GM23338 (cell line): ENCODE measurements at regions not wholly inside any gene's neighbourhood (a gene's known extent, or its start where the extent isn't known, plus 50 kb on each side); places are given as distances from the start of the nearest gene placed in this dataset.

Experiments
- ATAC-seq: fragments of 200-7000 bp; cut with Tn5 transposase; 3 replicates; pipeline ENCODE4 v1.9.1; 2020
- DNase-seq: peaks from one replicate; pipeline ENCODE4 v3.0.0-alpha.2; 2015; ENCODE audit warnings: low spot score
- H2AFZ ChIP-seq: fragments of 200-600 bp; sonication (generic); 2 replicates; pipeline ENCODE4 v1.8.0; 2016; ENCODE audit warnings: antibody characterized with exemption, mild to moderate bottlenecking, moderate library complexity
- H3F3A ChIP-seq: fragments of 200-600 bp; sonication (generic); replicated peaks from 2 replicates; pipeline ENCODE4 v1.8.0; 2017; ENCODE audit warnings: antibody characterized with exemption, mixed run types, low read depth
- H3K27ac ChIP-seq: fragments of 200-600 bp; sonication (generic); 2 replicates; pipeline ENCODE4 v1.6.1; 2016; ENCODE audit warnings: low read depth
- H3K27me3 ChIP-seq: fragments of 200-600 bp; sonication (generic); 2 replicates; pipeline ENCODE4 v1.8.0; 2016; ENCODE audit warnings: mild to moderate bottlenecking, mixed run types, moderate library complexity; ENCODE audit not compliant: insufficient read depth
- H3K36me3 ChIP-seq: fragments of 200-600 bp; sonication (generic); 2 replicates; pipeline ENCODE4 v1.8.0; 2016; ENCODE audit warnings: mild to moderate bottlenecking; ENCODE audit not compliant: insufficient read depth
- H3K4me1 ChIP-seq: fragments of 200-600 bp; sonication (generic); 2 replicates; pipeline ENCODE4 v1.8.0; 2016; ENCODE audit warnings: mild to moderate bottlenecking, moderate library complexity; ENCODE audit not compliant: insufficient read depth
- H3K4me2 ChIP-seq: fragments of 200-600 bp; sonication (generic); 2 replicates; pipeline ENCODE4 v1.7.1; 2017; ENCODE audit warnings: mixed run types
- H3K4me3 ChIP-seq: fragments of 200-600 bp; sonication (generic); 2 replicates; pipeline ENCODE4 v1.6.1; 2016; ENCODE audit warnings: mixed run types
- H3K79me2 ChIP-seq: fragments of 200-600 bp; sonication (generic); replicated peaks from 2 replicates; pipeline ENCODE4 v1.8.0; 2017; ENCODE audit warnings: mild to moderate bottlenecking; ENCODE audit not compliant: insufficient read depth
- H3K9me2 ChIP-seq: fragments of 200-600 bp; sonication (generic); 2 replicates; pipeline ENCODE4 v1.8.0; 2017; ENCODE audit not compliant: insufficient read depth
- H4K20me1 ChIP-seq: fragments of 200-600 bp; sonication (generic); replicated peaks from 2 replicates; pipeline ENCODE4 v1.8.0; 2017; ENCODE audit warnings: mild to moderate bottlenecking; ENCODE audit not compliant: insufficient read depth
- H3K27ac Mint-ChIP-seq: 2 replicates; pipeline ENCODE4 v1.8.0; 2020; ENCODE audit warnings: inconsistent platforms, mild to moderate bottlenecking, moderate library complexity, mixed read lengths
- H3K27me3 Mint-ChIP-seq: 3 replicates; pipeline ENCODE4 v1.8.0; 2022; ENCODE audit warnings: low read depth, mild to moderate bottlenecking, moderate library complexity, mixed read lengths, inconsistent platforms; ENCODE audit not compliant: insufficient read depth, poor library complexity
- H3K36me3 Mint-ChIP-seq: 3 replicates; pipeline ENCODE4 v1.8.0; 2021; ENCODE audit warnings: low read depth, mild to moderate bottlenecking, inconsistent platforms, moderate library complexity, mixed read lengths
- H3K4me1 Mint-ChIP-seq: 3 replicates; pipeline ENCODE4 v1.8.0; 2020; ENCODE audit warnings: mild to moderate bottlenecking, inconsistent platforms, mixed read lengths
- H3K4me3 Mint-ChIP-seq: 3 replicates; pipeline ENCODE4 v1.8.0; 2021; ENCODE audit warnings: moderate library complexity, mild to moderate bottlenecking, inconsistent platforms, mixed read lengths
- H3K9me3 Mint-ChIP-seq: 3 replicates; pipeline ENCODE4 v1.8.0; 2020; ENCODE audit warnings: moderate library complexity, mild to moderate bottlenecking, inconsistent platforms, mixed read lengths
- CREB1 ChIP-seq: fragments of 250-450 bp; sonication (Bioruptor Pico); IDR thresholded peaks from 2 replicates; pipeline ENCODE4 v1.5.0; 2020; ENCODE audit warnings: low read depth, mild to moderate bottlenecking, moderate library complexity
- CTCF ChIP-seq, 2 experiments: fragments of 200-600 bp in 1 of 2; sonication (generic) in 1 of 2; conservative IDR thresholded peaks; 2 replicates each; pipeline versions ENCODE4 v1.5.1 to v1.6.1; 2016 to 2017; ENCODE audit warnings: antibody characterized with exemption in 2 of 2, low read depth in 2 of 2, mild to moderate bottlenecking in 2 of 2, moderate library complexity in 1 of 2
- ETS1 ChIP-seq: IDR thresholded peaks from 2 replicates; pipeline ENCODE4 v1.6.1; 2016; ENCODE audit warnings: antibody characterized with exemption
- EZH2 ChIP-seq: fragments of 200-600 bp; sonication (generic); IDR thresholded peaks from one replicate; pipeline ENCODE4 v1.8.0; 2017; ENCODE audit warnings: antibody characterized with exemption, mild to moderate bottlenecking, low read depth; ENCODE audit not compliant: unreplicated experiment
- EZH2phosphoT487 ChIP-seq: fragments of 200-600 bp; sonication (generic); IDR thresholded peaks from one replicate; pipeline ENCODE4 v1.8.1; 2018; ENCODE audit warnings: antibody characterized with exemption; ENCODE audit not compliant: unreplicated experiment
- JUNB ChIP-seq: IDR thresholded peaks from one replicate; pipeline ENCODE4 v1.6.1; 2016; ENCODE audit warnings: antibody characterized with exemption; ENCODE audit not compliant: unreplicated experiment
- NANOG ChIP-seq: IDR thresholded peaks from 2 replicates; pipeline ENCODE4 v1.6.1; 2016; ENCODE audit warnings: antibody characterized with exemption, borderline replicate concordance
- POLR2AphosphoS5 ChIP-seq: IDR thresholded peaks from 2 replicates; pipeline ENCODE4 v1.6.1; 2016; ENCODE audit warnings: antibody characterized with exemption, low read depth
- REST ChIP-seq: IDR thresholded peaks from one replicate; pipeline ENCODE4 v1.6.1; 2018; ENCODE audit warnings: antibody characterized with exemption; ENCODE audit not compliant: unreplicated experiment
- STAT1 ChIP-seq: IDR thresholded peaks from one replicate; pipeline ENCODE4 v1.6.1; 2016; ENCODE audit warnings: antibody characterized with exemption; ENCODE audit not compliant: unreplicated experiment
- ZNF114 ChIP-seq: fragments of 250-450 bp; sonication (Bioruptor Pico); IDR thresholded peaks from 2 replicates; pipeline ENCODE4 v1.5.0; 2020; ENCODE audit warnings: mild to moderate bottlenecking, moderate library complexity
- ZNF331 ChIP-seq: fragments of 250-450 bp; sonication (Bioruptor Pico); IDR thresholded peaks from 2 replicates; pipeline ENCODE4 v1.5.0; 2020; ENCODE audit warnings: low read depth, mild to moderate bottlenecking, moderate library complexity
- ZNF462 ChIP-seq: fragments of 250-450 bp; sonication (Bioruptor Pico); IDR thresholded peaks from 2 replicates; pipeline ENCODE4 v1.5.0; 2020; ENCODE audit warnings: mild to moderate bottlenecking, moderate library complexity

GRCh38 chr2:34799556-34799955 is 1200.5 kb upstream of the FAM98A start:
- Histone ChIP-seq H3K4me1 (peaks cover 12% of the 10 kb centered on the region; the same call in 1 of the 2 replicates), H2AFZ (no peak overlapping the region), H3K27ac (no peak overlapping the region), H3K36me3 (no peaks in the 10 kb centered on the region), H3K79me2 (no peaks in the 10 kb centered on the region), H3K4me2 (no peak overlapping the region), H3F3A (no peaks in the 10 kb centered on the region), H4K20me1 (no peaks in the 10 kb centered on the region), H3K27me3 (no peaks in the 10 kb centered on the region), H3K9me2 (no peaks in the 10 kb centered on the region), H3K4me3 (no peak overlapping the region)
- Mint-ChIP-seq H3K4me3 (no peak overlapping the region), H3K4me1 (peaks cover 7% of the 10 kb centered on the region; the same call in 1 of the 3 replicates), H3K27me3 (no peaks in the 10 kb centered on the region), H3K9me3 (no peaks in the 10 kb centered on the region), H3K36me3 (no peaks in the 10 kb centered on the region), H3K27ac (no peak overlapping the region)
- DNase-seq (no peak), ATAC-seq (no peak)
- TF ChIP-seq EZH2 (no peak), ZNF331 (CRISPR knock-in tag) (no peak), CTCF (conservative IDR thresholded peaks at IDR 0.05; ENCODE audit: low read depth in 2 of 2) (no peak), NANOG (no peak), STAT1 (no peak), ETS1 (no peak), ZNF462 (CRISPR knock-in tag) (no peak), CREB1 (CRISPR knock-in tag) (no peak), JUNB (no peak), POLR2AphosphoS5 (no peak), EZH2phosphoT487 (no peak), REST (no peak), ZNF114 (CRISPR knock-in tag) (no peak)
